ENCODE measurements at regions not wholly inside any gene's neighbourhood (a gene's known extent, or its start where the extent isn't known, plus 50 kb on each side); places are given as distances from the start of the nearest gene placed in this dataset.

- no peak for DNase-seq (ENCODE audit: low spot score)
- intact Hi-C loops (cut with DNase I) = no loop called here
Measured at GRCh38 chr4:178778496-178778895, 1336.3 kb upstream of the AGA start.

- intact Hi-C loops (cut with DNase I) = no loop called here
- no peak for DNase-seq (ENCODE audit: low spot score)
Measured at GRCh38 chr4:178781779-178782178, 1339.5 kb upstream of the AGA start.

GRCh38 chr4:178784491-178784890, 1342.3 kb upstream of the AGA start:
- intact Hi-C loops (cut with DNase I) = no loop called here
- no peak for DNase-seq (ENCODE audit: low spot score)

- intact Hi-C loops (cut with DNase I) = no loop called here
- DNase-seq (ENCODE audit: low spot score) = no peak
Measured at GRCh38 chr4:178789279-178789678, 1347.0 kb upstream of the AGA start.

GRCh38 chr4:178799204-178799603, 1357.0 kb upstream of the AGA start:
- no peak for DNase-seq (ENCODE audit: low spot score)
- intact Hi-C loops (cut with DNase I) = no loop called here

- no peak for DNase-seq (ENCODE audit: low spot score)
Measured at GRCh38 chr4:178808106-178808505, 1365.9 kb upstream of the AGA start.

GRCh38 chr4:178809921-178810320, 1367.7 kb upstream of the AGA start:
- intact Hi-C loops (cut with DNase I) = no loop called here
- no peak for DNase-seq (ENCODE audit: low spot score)

More at GRCh38 chr4:178808106-178808505, 1365.9 kb upstream of the AGA start:
- intact Hi-C loops (cut with DNase I) = no loop called here

- intact Hi-C loops (cut with DNase I) = no loop called here
- no peak for DNase-seq (ENCODE audit: low spot score)
Measured at GRCh38 chr4:178811356-178811755, 1369.1 kb upstream of the AGA start.

GRCh38 chr4:178812866-178813265, 1370.6 kb upstream of the AGA start:
- DNase-seq (ENCODE audit: low spot score) = no peak
- intact Hi-C loops (cut with DNase I) = no loop called here

- intact Hi-C loops (cut with DNase I) = no loop called here
- DNase-seq (ENCODE audit: low spot score) = no peak
Measured at GRCh38 chr4:178814908-178815307, 1372.7 kb upstream of the AGA start.

GRCh38 chr4:178823673-178824295, 1381.5 kb upstream of the AGA start:
- intact Hi-C loops (cut with DNase I) = no loop called here
- DNase-seq (ENCODE audit: low spot score) = no peak

- no peak for DNase-seq (ENCODE audit: low spot score)
- intact Hi-C loops (cut with DNase I) = no loop called here
Measured at GRCh38 chr4:178836865-178837264, 1394.6 kb upstream of the AGA start.

- intact Hi-C loops (cut with DNase I) = no loop called here
- DNase-seq (ENCODE audit: low spot score) = no peak
Measured at GRCh38 chr4:178838776-178839175, 1396.5 kb upstream of the AGA start.

- intact Hi-C loops (cut with DNase I) = no loop called here
- no peak for DNase-seq (ENCODE audit: low spot score)
Measured at GRCh38 chr4:178856139-178856800, 1414.0 kb upstream of the AGA start.

GRCh38 chr4:178871476-178871875, 1429.2 kb upstream of the AGA start:
- intact Hi-C loops (cut with DNase I) = no loop called here

GRCh38 chr4:178881937-178882336, 1439.7 kb upstream of the AGA start:
- no peak for DNase-seq (ENCODE audit: low spot score)
- intact Hi-C loops (cut with DNase I) = no loop called here

More at GRCh38 chr4:178871476-178871875, 1429.2 kb upstream of the AGA start:
- DNase-seq (ENCODE audit: low spot score) = no peak

GRCh38 chr4:178894126-178894525, 1451.9 kb upstream of the AGA start:
- DNase-seq (ENCODE audit: low spot score) = no peak
- intact Hi-C loops (cut with DNase I) = no loop called here

- intact Hi-C loops (cut with DNase I) = no loop called here
Measured at GRCh38 chr4:178899084-178899483, 1456.8 kb upstream of the AGA start.

GRCh38 chr4:178917756-178918155, 1475.5 kb upstream of the AGA start:
- no peak for DNase-seq (ENCODE audit: low spot score)
- intact Hi-C loops (cut with DNase I) = no loop called here

More at GRCh38 chr4:178899084-178899483, 1456.8 kb upstream of the AGA start:
- no peak for DNase-seq (ENCODE audit: low spot score)

GRCh38 chr4:178937130-178937529, 1494.9 kb upstream of the AGA start:
- intact Hi-C loops (cut with DNase I) = no loop called here
- no peak for DNase-seq (ENCODE audit: low spot score)

GRCh38 chr4:178941975-178942374, 1499.7 kb upstream of the AGA start:
- DNase-seq (ENCODE audit: low spot score) = no peak
- intact Hi-C loops (cut with DNase I) = no loop called here

Measured in posterior vena cava (tissue), 2 donors.